ENCODE measurements at regions not wholly inside any gene's neighbourhood (a gene's known extent, or its start where the extent isn't known, plus 50 kb on each side); places are given as distances from the start of the nearest gene placed in this dataset.

DNA sequence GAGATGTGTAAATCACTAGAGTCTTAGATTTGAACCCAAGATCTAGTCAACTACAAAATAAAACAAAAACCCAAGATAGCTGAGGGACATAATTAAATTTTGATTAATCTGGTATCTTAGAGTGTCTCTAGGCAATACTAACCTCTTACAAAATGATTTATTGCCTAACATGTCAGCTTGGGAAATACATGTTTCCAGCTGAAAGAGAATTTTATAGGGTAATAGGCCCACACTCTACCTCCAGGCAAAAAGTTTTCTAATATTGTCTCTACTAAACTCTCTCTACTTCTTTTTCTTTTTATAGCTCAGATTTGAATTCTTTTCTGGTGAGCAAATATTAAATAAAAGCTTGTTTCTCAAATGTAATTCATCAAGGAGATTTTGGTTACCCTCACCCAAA, 263.2 kb downstream of the IL15 start:
- intact Hi-C loops (cut with DNase I), result no loop called here
- H3K36me3 ChIP-seq, result no peaks in the 10 kb centered on the region
- no peaks in the 10 kb centered on the region for H3K4me1 ChIP-seq
- TF ChIP-seq CTCF (IDR thresholded peaks at IDR 0.05) (no peak), POLR2AphosphoS5 (IDR thresholded peaks at IDR 0.05; ENCODE audit: insufficient read depth in 1 of 2, low read depth in 1 of 2) (no peak), POLR2A (IDR thresholded peaks at IDR 0.05) (no peak)
- no peak for DNase-seq (ENCODE audit: extremely low spot score in 2 of 2)
- no peaks in the 10 kb centered on the region for H3K9me3 ChIP-seq
- no peak overlapping the region for H3K4me3 ChIP-seq
- no peaks in the 10 kb centered on the region for H3K27me3 ChIP-seq
- no peak overlapping the region for H3K27ac ChIP-seq

DNA sequence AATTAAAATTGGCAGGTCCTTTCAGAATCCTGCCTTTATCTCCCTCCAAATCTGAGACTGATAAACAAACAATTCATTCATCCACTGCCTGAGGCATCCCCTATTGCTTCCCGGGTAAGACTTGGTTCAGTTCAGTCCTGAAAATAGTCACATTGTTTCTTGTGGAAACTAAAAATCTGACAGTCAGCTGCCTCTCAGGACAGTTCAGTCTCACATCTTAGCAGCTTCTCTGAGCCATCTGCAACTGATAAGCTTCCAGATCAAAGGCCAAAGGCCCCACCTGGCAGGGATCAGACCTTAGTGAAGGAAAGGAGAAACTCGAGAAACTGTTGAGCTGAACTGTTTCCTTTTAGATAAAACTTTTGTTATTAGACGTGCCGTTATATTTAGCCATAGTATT, 264.5 kb downstream of the IL15 start:
- Histone ChIP-seq H3K27me3 (no peaks in the 10 kb centered on the region), H3K27ac (no peak overlapping the region), H3K4me3 (no peak overlapping the region), H3K4me1 (no peaks in the 10 kb centered on the region), H3K36me3 (no peaks in the 10 kb centered on the region), H3K9me3 (no peaks in the 10 kb centered on the region)
- intact Hi-C loops (cut with DNase I), result no loop called here
- DNase-seq (ENCODE audit: extremely low spot score in 2 of 2), result no peak
- TF ChIP-seq POLR2A (IDR thresholded peaks at IDR 0.05) (no peak), POLR2AphosphoS5 (IDR thresholded peaks at IDR 0.05; ENCODE audit: insufficient read depth in 1 of 2, low read depth in 1 of 2) (no peak), CTCF (IDR thresholded peaks at IDR 0.05) (no peak)

DNA sequence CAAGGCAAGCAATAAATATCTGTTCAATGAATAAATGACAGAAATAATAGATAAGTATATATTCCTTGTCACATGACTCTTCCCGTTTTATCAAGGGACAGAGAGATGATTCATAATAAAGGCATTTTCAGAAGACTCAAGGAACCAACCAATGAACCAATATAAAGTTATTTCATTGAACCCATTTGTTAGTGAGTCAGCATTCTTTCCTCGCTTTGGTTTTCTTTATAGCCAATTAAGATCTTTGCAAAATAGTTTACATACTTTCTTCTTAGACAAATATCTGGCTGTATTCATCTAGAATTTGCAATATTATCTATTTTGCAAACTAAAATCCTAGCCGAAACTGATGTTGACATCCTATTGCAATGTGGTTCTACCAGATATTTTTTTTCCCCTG, 269.4 kb downstream of the IL15 start:
- DNase-seq (ENCODE audit: extremely low spot score in 2 of 2), result no peak
- H3K4me3 ChIP-seq, result no peak overlapping the region
- H3K4me1 ChIP-seq, result no peaks in the 10 kb centered on the region
- TF ChIP-seq CTCF (IDR thresholded peaks at IDR 0.05) (no peak), POLR2A (IDR thresholded peaks at IDR 0.05) (no peak), POLR2AphosphoS5 (IDR thresholded peaks at IDR 0.05; ENCODE audit: insufficient read depth in 1 of 2, low read depth in 1 of 2) (no peak)
- H3K27me3 ChIP-seq, result no peaks in the 10 kb centered on the region
- H3K9me3 ChIP-seq, result no peaks in the 10 kb centered on the region
- no peak overlapping the region for H3K27ac ChIP-seq
- intact Hi-C loops (cut with DNase I), result no loop called here
- H3K36me3 ChIP-seq, result no peaks in the 10 kb centered on the region

GRCh38 chr4:141909541-141909940, 273.2 kb downstream of the IL15 start:
- no peaks in the 10 kb centered on the region for H3K9me3 ChIP-seq
- H3K4me1 ChIP-seq, result no peaks in the 10 kb centered on the region
- intact Hi-C loops (cut with DNase I), result no loop called here
- H3K27me3 ChIP-seq, result no peaks in the 10 kb centered on the region
- TF ChIP-seq POLR2AphosphoS5 (IDR thresholded peaks at IDR 0.05; ENCODE audit: insufficient read depth in 1 of 2, low read depth in 1 of 2), result no peak
- no peak for TF ChIP-seq POLR2A (IDR thresholded peaks at IDR 0.05)
- TF ChIP-seq CTCF (IDR thresholded peaks at IDR 0.05), result no peak
- no peak overlapping the region for H3K27ac ChIP-seq
- no peaks in the 10 kb centered on the region for H3K36me3 ChIP-seq
- no peak for DNase-seq (ENCODE audit: extremely low spot score in 2 of 2)
- H3K4me3 ChIP-seq, result no peak overlapping the region

GRCh38 chr4:141912831-141913230, 276.4 kb downstream of the IL15 start:
- no peak overlapping the region for H3K27ac ChIP-seq
- intact Hi-C loops (cut with DNase I), result no loop called here
- no peaks in the 10 kb centered on the region for H3K4me1 ChIP-seq
- H3K27me3 ChIP-seq, result no peaks in the 10 kb centered on the region
- no peaks in the 10 kb centered on the region for H3K36me3 ChIP-seq
- no peak overlapping the region for H3K4me3 ChIP-seq
- no peaks in the 10 kb centered on the region for H3K9me3 ChIP-seq
- no peak for DNase-seq (ENCODE audit: extremely low spot score in 2 of 2)
- no peak for TF ChIP-seq POLR2AphosphoS5 (IDR thresholded peaks at IDR 0.05; ENCODE audit: insufficient read depth in 1 of 2, low read depth in 1 of 2)
- no peak for TF ChIP-seq POLR2A (IDR thresholded peaks at IDR 0.05)
- no peak for TF ChIP-seq CTCF (IDR thresholded peaks at IDR 0.05)

Measured in vagina (tissue), 2 donors.